ENCODE measurements at regions not wholly inside any gene's neighbourhood (a gene's known extent, or its start where the extent isn't known, plus 50 kb on each side); places are given as distances from the start of the nearest gene placed in this dataset.

- no peak for TF ChIP-seq CTCF (conservative IDR thresholded peaks at IDR 0.05)
- no peak for TF ChIP-seq ZFX (IDR thresholded peaks at IDR 0.05)
- H3K27ac ChIP-seq: no peak overlapping the region
Observed at GRCh38 chr4:181672751-181673150, 570.5 kb upstream of the TENM3 start.

GRCh38 chr4:181674315-181674875 is 568.8 kb upstream of the TENM3 start:
- no peak overlapping the region for H3K27ac ChIP-seq
- no peak for TF ChIP-seq CTCF (conservative IDR thresholded peaks at IDR 0.05)
- TF ChIP-seq ZFX (IDR thresholded peaks at IDR 0.05): no peak

GRCh38 chr4:181676546-181676945 is 566.7 kb upstream of the TENM3 start:
- H3K27ac ChIP-seq: no peak overlapping the region
- TF ChIP-seq ZFX (IDR thresholded peaks at IDR 0.05) (no peak), CTCF (conservative IDR thresholded peaks at IDR 0.05) (no peak)

- H3K27ac ChIP-seq: no peak overlapping the region
- TF ChIP-seq ZFX (IDR thresholded peaks at IDR 0.05) (no peak), CTCF (conservative IDR thresholded peaks at IDR 0.05) (no peak)
Observed at GRCh38 chr4:181677201-181677600, 566.0 kb upstream of the TENM3 start.

- TF ChIP-seq ZFX (IDR thresholded peaks at IDR 0.05): no peak
- TF ChIP-seq CTCF (conservative IDR thresholded peaks at IDR 0.05): no peak
Observed at GRCh38 chr4:181677621-181678020, 565.6 kb upstream of the TENM3 start.

GRCh38 chr4:181679754-181680153 is 563.4 kb upstream of the TENM3 start:
- TF ChIP-seq ZFX (IDR thresholded peaks at IDR 0.05): no peak
- TF ChIP-seq CTCF (conservative IDR thresholded peaks at IDR 0.05): no peak
- no peak overlapping the region for H3K27ac ChIP-seq

More at GRCh38 chr4:181677621-181678020, 565.6 kb upstream of the TENM3 start:
- no peak overlapping the region for H3K27ac ChIP-seq

GRCh38 chr4:181682367-181683047 is 560.7 kb upstream of the TENM3 start:
- H3K27ac ChIP-seq: no peak overlapping the region

More at GRCh38 chr4:181682367-181683047, 560.7 kb upstream of the TENM3 start:
- no peak for TF ChIP-seq CTCF (conservative IDR thresholded peaks at IDR 0.05)
- TF ChIP-seq ZFX (IDR thresholded peaks at IDR 0.05): no peak

All from C4-2B (cell line).